Skeletal muscle cell (primary cell): ENCODE measurements at regions not wholly inside any gene's neighbourhood (a gene's known extent, or its start where the extent isn't known, plus 50 kb on each side); places are given as distances from the start of the nearest gene placed in this dataset.

Experiments used
- DNase-seq: peaks from one replicate; pipeline ENCODE4 v3.0.0-alpha.2; 2010; ENCODE audit warnings: low read depth
- H3K4me3 ChIP-seq: 2 replicates; pipeline ENCODE4 v1.5.1; 2011; ENCODE audit warnings: low read depth, mild to moderate bottlenecking, control low read depth, low read length, moderate library complexity

GRCh38 chr5:114201332-114201731 lies 160.5 kb upstream of the KCNN2 start:
- H3K4me3 ChIP-seq: no peak overlapping the region
- no peak for DNase-seq

- no peak overlapping the region for H3K4me3 ChIP-seq
- no peak for DNase-seq
Measured at GRCh38 chr5:114204923-114205322, 156.9 kb upstream of the KCNN2 start.

- no peak for DNase-seq
Measured at GRCh38 chr5:114206640-114207039, 155.2 kb upstream of the KCNN2 start.

GRCh38 chr5:114207615-114208014 lies 154.3 kb upstream of the KCNN2 start:
- DNase-seq: no peak
- H3K4me3 ChIP-seq: no peak overlapping the region

More at GRCh38 chr5:114206640-114207039, 155.2 kb upstream of the KCNN2 start:
- H3K4me3 ChIP-seq: no peak overlapping the region

GRCh38 chr5:114208120-114208519 lies 153.8 kb upstream of the KCNN2 start:
- no peak for DNase-seq
- no peak overlapping the region for H3K4me3 ChIP-seq

- no peak for DNase-seq
- H3K4me3 ChIP-seq: no peak overlapping the region
Measured at GRCh38 chr5:114208588-114208987, 153.3 kb upstream of the KCNN2 start.

- DNase-seq: no peak
- H3K4me3 ChIP-seq: no peak overlapping the region
Measured at GRCh38 chr5:114210662-114211061, 151.2 kb upstream of the KCNN2 start.

- DNase-seq: no peak
- no peak overlapping the region for H3K4me3 ChIP-seq
Measured at GRCh38 chr5:114221807-114222206, 140.1 kb upstream of the KCNN2 start.

- no peak for DNase-seq
- H3K4me3 ChIP-seq: no peak overlapping the region
Measured at GRCh38 chr5:114223866-114224265, 138.0 kb upstream of the KCNN2 start.

- peak; percentile 42 for DNase-seq
- H3K4me3 ChIP-seq: no peak overlapping the region
Measured at GRCh38 chr5:114237766-114238165, 124.1 kb upstream of the KCNN2 start.

GRCh38 chr5:114238771-114239313 lies 123.0 kb upstream of the KCNN2 start:
- no peak overlapping the region for H3K4me3 ChIP-seq
- DNase-seq: no peak

GRCh38 chr5:114243281-114243971 lies 118.4 kb upstream of the KCNN2 start:
- H3K4me3 ChIP-seq: no peak overlapping the region
- peak; percentile 29 for DNase-seq

- H3K4me3 ChIP-seq: no peak overlapping the region
- no peak for DNase-seq
Measured at GRCh38 chr5:114243972-114244317, 117.9 kb upstream of the KCNN2 start.

GRCh38 chr5:114249823-114250222 lies 112.0 kb upstream of the KCNN2 start:
- no peak for DNase-seq

GRCh38 chr5:114250536-114250935 lies 111.3 kb upstream of the KCNN2 start:
- no peak overlapping the region for H3K4me3 ChIP-seq
- no peak for DNase-seq

More at GRCh38 chr5:114249823-114250222, 112.0 kb upstream of the KCNN2 start:
- no peak overlapping the region for H3K4me3 ChIP-seq

- no peak overlapping the region for H3K4me3 ChIP-seq
- DNase-seq: no peak
Measured at GRCh38 chr5:114252226-114252625, 109.6 kb upstream of the KCNN2 start.

- H3K4me3 ChIP-seq: no peak overlapping the region
- no peak for DNase-seq
Measured at GRCh38 chr5:114255260-114255659, 106.6 kb upstream of the KCNN2 start.

- H3K4me3 ChIP-seq: no peak overlapping the region
- DNase-seq: no peak
Measured at GRCh38 chr5:114261989-114262388, 99.9 kb upstream of the KCNN2 start.

GRCh38 chr5:114265432-114266060 lies 96.3 kb upstream of the KCNN2 start:
- no peak overlapping the region for H3K4me3 ChIP-seq
- DNase-seq: no peak

GRCh38 chr5:114266374-114266773 lies 95.5 kb upstream of the KCNN2 start:
- no peak for DNase-seq
- H3K4me3 ChIP-seq: no peak overlapping the region

- H3K4me3 ChIP-seq: no peak overlapping the region
- DNase-seq: peak; percentile 1
Measured at GRCh38 chr5:114296191-114296590, 65.7 kb upstream of the KCNN2 start.
